K562 (cell line): ENCODE measurements at regions not wholly inside any gene's neighbourhood (a gene's known extent, or its start where the extent isn't known, plus 50 kb on each side); places are given as distances from the start of the nearest gene placed in this dataset.

Experiments used
- ATAC-seq: fragments of 200-7000 bp; cut with Tn5 transposase; 3 replicates; pipeline ENCODE4 v1.9.1; 2020; ENCODE audit warnings: moderate library complexity
- BruUV-seq: library from RNA; stranded (reverse); fragments of 400-500 nt; replicated peaks from 2 replicates; lab custom pipeline; 2021; lab: Mats Ljungman, UMichigan
- CTCF ChIA-PET: fragments of 300-600 bp; formaldehyde crosslinking; extraction: SDS; loops from one replicate; lab custom pipeline; 2021; ENCODE audit warnings: low intra/inter-chr PET ratio; lab: Yijun Ruan, JAX
- POLR2A ChIA-PET: fragments of 300-600, 350-650 bp; sonication (Branson Sonifier 250); formaldehyde crosslinking; extraction: SDS; loops from one replicate; lab custom pipeline; 2021; ENCODE audit warnings: antibody characterized with exemption, inconsistent platforms; lab: Yijun Ruan, JAX
- DNase-seq, 4 experiments: peaks; one replicate each; pipeline versions ENCODE4 v3.0.0 to v3.0.0-alpha.2; 2011 to 2018; ENCODE audit warnings: low spot score in 3 of 4, mixed read lengths in 3 of 4; ENCODE audit errors: extremely low read depth in 1 of 4
- FAIRE-seq: peaks from 2 replicates; lab custom pipeline; 2011; peaks lifted over from hg19 to GRCh38; lab: Jason Lieb, UNC
- H2AFZ ChIP-seq: 2 replicates; pipeline ENCODE4 v1.6.0; 2011; ENCODE audit warnings: low read depth, low read length, control low read depth, inconsistent platforms
- H3K27ac ChIP-seq: fragments of 200-600 bp; 3 replicates; pipeline ENCODE4 v1.8.0; 2011; ENCODE audit warnings: low read depth, mild to moderate bottlenecking, control low read depth, inconsistent platforms, low read length, moderate library complexity, mixed read lengths; ENCODE audit errors: extremely low read depth
- H3K27me3 ChIP-seq, 2 experiments: fragments of 300-600 bp in 1 of 2; 2 replicates in 1 of 2; 3 replicates in 1 of 2; pipeline versions ENCODE4 v1.6.0 to v1.8.0; 2011; ENCODE audit warnings: inconsistent platforms in 2 of 2, low read length in 2 of 2, mild to moderate bottlenecking in 1 of 2, mixed read lengths in 1 of 2, moderate library complexity in 1 of 2; ENCODE audit not compliant: control insufficient read depth in 2 of 2, insufficient read depth in 2 of 2
- H3K36me3 ChIP-seq: fragments of 300-600 bp; 3 replicates; pipeline ENCODE4 v1.8.0; 2011; ENCODE audit warnings: mild to moderate bottlenecking, low read length, inconsistent platforms; ENCODE audit not compliant: control insufficient read depth, insufficient read depth
- H3K4me1 ChIP-seq, 2 experiments: fragments of 200-600 bp in 1 of 2; replicated peaks in 1 of 2; 2 replicates in 1 of 2; 3 replicates in 1 of 2; pipeline versions ENCODE4 v1.5.1 to v1.8.0; 2011; ENCODE audit warnings: inconsistent platforms in 2 of 2, low read length in 2 of 2, mild to moderate bottlenecking in 1 of 2, mixed read lengths in 1 of 2, moderate library complexity in 1 of 2; ENCODE audit not compliant: control insufficient read depth in 2 of 2, insufficient read depth in 2 of 2
- H3K4me2 ChIP-seq: 2 replicates; pipeline ENCODE4 v1.6.1; 2011; ENCODE audit warnings: low read length, control low read depth, inconsistent platforms, mixed read lengths; ENCODE audit not compliant: insufficient read depth
- H3K4me3 ChIP-seq: fragments of 200-600 bp; sonication (generic), shearing (Covaris generic); 2 replicates; pipeline ENCODE4 v1.5.1; 2016; ENCODE audit warnings: control low read depth, inconsistent platforms
- H3K79me2 ChIP-seq: fragments of 200-600 bp; 3 replicates; pipeline ENCODE4 v1.8.0; 2011; ENCODE audit warnings: low read length, inconsistent platforms; ENCODE audit not compliant: control insufficient read depth, insufficient read depth
- H3K9ac ChIP-seq, 2 experiments: 2 replicates each; pipeline versions ENCODE4 v1.6.0 to v1.6.1; 2011; ENCODE audit warnings: low read depth in 2 of 2, low read length in 2 of 2, control low read depth in 1 of 2, inconsistent platforms in 1 of 2, mild to moderate bottlenecking in 1 of 2, mixed read lengths in 1 of 2; ENCODE audit not compliant: insufficient read depth in 1 of 2
- H3K9me1 ChIP-seq: one replicate; pipeline ENCODE4 v1.6.0; 2011; ENCODE audit warnings: inconsistent platforms, mild to moderate bottlenecking, low read length, moderate library complexity; ENCODE audit not compliant: control insufficient read depth, insufficient read depth
- H3K9me3 ChIP-seq: replicated peaks from 2 replicates; pipeline ENCODE4 v1.5.1; 2011; ENCODE audit warnings: low read depth, low read length, inconsistent platforms; ENCODE audit not compliant: control insufficient read depth, insufficient read depth
- H4K20me1 ChIP-seq: replicated peaks from 2 replicates; pipeline ENCODE4 v1.6.1; 2011; ENCODE audit warnings: low read length, inconsistent platforms, mixed read lengths; ENCODE audit not compliant: control insufficient read depth, insufficient read depth
- ARID1B ChIP-seq: fragments of 450-650 bp; IDR thresholded peaks from 2 replicates; pipeline ENCODE4 v1.6.1; 2016; ENCODE audit warnings: antibody characterized with exemption, mild to moderate bottlenecking, inconsistent platforms
- ATF3 ChIP-seq, 2 experiments: fragments of 450-650 bp in 1 of 2; sonication (generic) in 1 of 2; formaldehyde crosslinking in 1 of 2; IDR thresholded peaks in 1 of 2; conservative IDR thresholded peaks in 1 of 2; 2 replicates each; pipeline versions ENCODE4 v1.6.1 to v1.8.1; 2016 to 2023; ENCODE audit warnings: mild to moderate bottlenecking in 2 of 2, moderate library complexity in 2 of 2, inconsistent platforms in 1 of 2, missing genetic modification reagents in 1 of 2
- BRCA1 ChIP-seq, 2 experiments: fragments of 450-650 bp in 1 of 2; sonication (generic) in 1 of 2; formaldehyde crosslinking in 1 of 2; IDR thresholded peaks; 2 replicates each; pipeline versions ENCODE4 v1.5.0 to v1.6.1; 2017 to 2020; ENCODE audit warnings: mild to moderate bottlenecking in 1 of 2, missing genetic modification reagents in 1 of 2
- FOXP1 ChIP-seq: sonication (generic); formaldehyde crosslinking; IDR thresholded peaks from 2 replicates; pipeline ENCODE4 v1.8.0; 2022; ENCODE audit warnings: mild to moderate bottlenecking, missing genetic modification reagents
- HMG20B ChIP-seq: fragments of 250-450 bp; sonication (Bioruptor Pico); IDR thresholded peaks from 2 replicates; pipeline ENCODE4 v1.5.0; 2021; ENCODE audit warnings: mild to moderate bottlenecking
- RBM17 ChIP-seq: fragments of 200-400 bp; formaldehyde crosslinking; IDR thresholded peaks from 2 replicates; pipeline ENCODE4 v1.6.1; 2017; ENCODE audit warnings: low read depth, mild to moderate bottlenecking, low read length, borderline replicate concordance
- ZBTB40 ChIP-seq, 2 experiments: fragments of 450-650 bp in 1 of 2; sonication (generic) in 1 of 2; formaldehyde crosslinking in 1 of 2; IDR thresholded peaks; 2 replicates each; pipeline versions ENCODE4 v1.7.1 to v1.9.0; 2016 to 2022; ENCODE audit warnings: inconsistent platforms in 1 of 2, mild to moderate bottlenecking in 1 of 2, missing genetic modification reagents in 1 of 2
- ZFP36 ChIP-seq: fragments of 150-350 bp; IDR thresholded peaks from 2 replicates; pipeline ENCODE4 v1.6.1; 2018; ENCODE audit warnings: low read length, low read depth; ENCODE audit not compliant: partially characterized antibody
- ZNF764 ChIP-seq: fragments of 250-450 bp; sonication (Bioruptor Pico); IDR thresholded peaks from 2 replicates; pipeline ENCODE4 v1.4.0; 2020; ENCODE audit warnings: low read depth, mild to moderate bottlenecking, moderate library complexity
- WGBS: fragments of 100-300 bp; shearing (Covaris generic); methylation state at CpG from one replicate; pipeline ENCODE4 v1.1.6; 2016; ENCODE audit warnings: low coverage, mixed read lengths; ENCODE audit not compliant: insufficient coverage; ENCODE audit errors: missing lambda C conversion rate; 5-methylcytosine and 5-hydroxymethylcytosine counted together
- in situ Hi-C: fragments of 300-500 bp; cut with MboI; formaldehyde crosslinking; loops from 4 replicates; pipeline ENCODE4 v1.15.0; 2018; ENCODE audit warnings: inconsistent platforms, mixed read lengths
- intact Hi-C: fragments of 100-400 bp; cut with micrococcal nuclease; formaldehyde crosslinking; loops from 2 replicates; pipeline ENCODE4 v1.14.2; 2022
- TF ChIP-seq, protein P1 (sequence below): fragments of 250-450 bp; sonication (Bioruptor Pico); IDR thresholded peaks from 2 replicates; pipeline ENCODE4 v1.4.0; 2020

DNA sequence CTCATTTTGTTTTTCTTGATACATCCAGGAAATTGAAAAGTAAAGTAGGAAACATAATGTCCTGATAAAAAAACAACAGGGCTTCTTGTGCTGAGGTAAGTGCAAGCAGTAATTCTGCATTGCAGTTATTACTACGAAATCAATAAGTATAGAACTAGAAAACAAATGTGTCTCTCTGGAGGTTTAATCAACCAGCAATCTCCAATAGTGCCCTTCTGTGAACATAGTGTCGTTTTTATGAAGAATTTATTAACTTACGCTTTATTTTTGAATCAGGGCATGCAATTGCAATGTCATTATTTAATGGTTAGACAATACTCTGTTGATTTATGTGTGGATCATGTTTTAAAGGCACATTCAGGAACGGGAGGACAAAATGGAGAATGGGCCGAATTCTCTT lies 494.1 kb upstream of the NOVA1 start (continued):
- TF ChIP-seq ARID1B (no peak), FOXP1 (CRISPR knock-in tag) (no peak), RBM17 (no peak)

DNA sequence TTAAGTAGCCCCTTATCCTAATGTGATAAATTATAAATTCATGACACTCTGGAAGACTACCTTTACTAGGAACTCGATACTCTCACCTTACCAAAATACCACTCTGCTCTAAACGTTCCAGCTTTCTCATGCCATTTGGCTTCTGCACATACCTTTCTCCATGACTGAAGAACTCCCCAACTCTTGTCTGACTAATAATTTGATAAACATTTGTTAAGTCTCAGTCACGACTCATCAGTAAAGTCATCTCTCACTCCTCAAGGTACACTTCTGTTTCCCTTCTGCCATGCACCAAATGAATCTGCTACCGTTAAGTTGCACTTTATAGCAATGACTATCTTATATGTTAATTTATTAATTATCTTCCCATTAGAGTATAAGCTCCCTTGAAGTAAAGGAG lies 498.3 kb upstream of the NOVA1 start:
- intact Hi-C loops (no loop called here), in situ Hi-C loops (no loop called here)
- Histone ChIP-seq H3K27ac (no peak overlapping the region), H3K79me2 (no peaks in the 10 kb centered on the region), H3K4me1 (no peaks in the 10 kb centered on the region), H3K9me1 (no peaks in the 10 kb centered on the region), H4K20me1 (no peaks in the 10 kb centered on the region), H3K36me3 (no peaks in the 10 kb centered on the region), H2AFZ (no peak overlapping the region), H3K4me3 (no peak overlapping the region), H3K9me3 (no peaks in the 10 kb centered on the region), H3K27me3 (no peaks in the 10 kb centered on the region), H3K9ac (no peak overlapping the region), H3K4me2 (no peak overlapping the region)
- ChIA-PET POLR2A (no interaction called here), CTCF (no interaction called here)
- ATAC-seq (no peak), FAIRE-seq (no peak), DNase-seq (no peak)
- WGBS = 0% methylated on average over 4 of the region's 4 CpGs
- no TSS peak for BruUV-seq
- TF ChIP-seq HMG20B (CRISPR knock-in tag) (no peak), ZNF764 (CRISPR knock-in tag) (no peak), BRCA1 (IDR thresholded peaks at IDR 0.05) (no peak), BRCA1 (CRISPR knock-in tag; IDR thresholded peaks at IDR 0.05) (no peak), ZBTB40 (IDR thresholded peaks at IDR 0.05) (no peak), ZBTB40 (CRISPR knock-in tag; IDR thresholded peaks at IDR 0.05) (no peak), ATF3 (IDR thresholded peaks at IDR 0.05) (no peak), ATF3 (CRISPR knock-in tag; conservative IDR thresholded peaks at IDR 0.05) (no peak), ZFP36 (no peak)
- TF ChIP-seq, protein P1, sequence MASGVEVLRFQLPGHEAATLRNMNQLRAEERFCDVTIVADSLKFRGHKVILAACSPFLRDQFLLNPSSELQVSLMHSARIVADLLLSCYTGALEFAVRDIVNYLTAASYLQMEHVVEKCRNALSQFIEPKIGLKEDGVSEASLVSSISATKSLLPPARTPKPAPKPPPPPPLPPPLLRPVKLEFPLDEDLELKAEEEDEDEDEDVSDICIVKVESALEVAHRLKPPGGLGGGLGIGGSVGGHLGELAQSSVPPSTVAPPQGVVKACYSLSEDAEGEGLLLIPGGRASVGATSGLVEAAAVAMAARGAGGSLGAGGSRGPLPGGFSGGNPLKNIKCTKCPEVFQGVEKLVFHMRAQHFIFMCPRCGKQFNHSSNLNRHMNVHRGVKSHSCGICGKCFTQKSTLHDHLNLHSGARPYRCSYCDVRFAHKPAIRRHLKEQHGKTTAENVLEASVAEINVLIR (CRISPR knock-in tag) = no peak
